ENCODE measurements at regions not wholly inside any gene's neighbourhood (a gene's known extent, or its start where the extent isn't known, plus 50 kb on each side); places are given as distances from the start of the nearest gene placed in this dataset.

GRCh38 chr9:99732715-99733114 lies 89.0 kb upstream of the NR4A3 start (continued):
- TF ChIP-seq REST (IDR thresholded peaks at IDR 0.05; ENCODE audit: low read depth, low read length), result no peak

- Histone ChIP-seq H3K4me1 (ENCODE audit: control insufficient read depth in 1 of 2, insufficient read depth in 2 of 2, low read depth in 1 of 2, low read length in 1 of 2) (no peaks in the 10 kb centered on the region; a peak in 1 of 4 replicates), H3K27ac (ENCODE audit: low read depth in 2 of 2, low read length in 1 of 2) (no peak overlapping the region), H3K9ac (no peak overlapping the region), H3K4me3 (ENCODE audit: low read depth in 2 of 2, low read length in 1 of 2) (no peak overlapping the region), H4K20me1 (ENCODE audit: insufficient read depth) (no peaks in the 10 kb centered on the region), H2AFZ (ENCODE audit: low read depth) (no peak overlapping the region), H3K36me3 (replicated peaks in 1 of 2; ENCODE audit: control insufficient read depth in 1 of 2, insufficient read depth in 2 of 2, low read length in 1 of 2) (no peaks in the 10 kb centered on the region), H3K9me2 (no peaks in the 10 kb centered on the region), H3F3A (replicated peaks; ENCODE audit: insufficient read depth) (no peaks in the 10 kb centered on the region), H3K27me3 (ENCODE audit: insufficient read depth) (no peaks in the 10 kb centered on the region), H3K79me2 (ENCODE audit: insufficient read depth) (no peaks in the 10 kb centered on the region), H3K4me2 (no peak overlapping the region), H3K9me3 (no peaks in the 10 kb centered on the region)
- POLR2A ChIA-PET, result no interaction called here
- no peak for TF ChIP-seq FOSL2 (IDR thresholded peaks at IDR 0.05; ENCODE audit: borderline replicate concordance, low read depth)
- no peak for TF ChIP-seq EZH2phosphoT487 (IDR thresholded peaks at IDR 0.05; ENCODE audit: borderline replicate concordance, low read depth)
- TF ChIP-seq EP300 (IDR thresholded peaks at IDR 0.05; ENCODE audit: borderline replicate concordance in 1 of 2, low read depth in 1 of 2, low read length in 1 of 2), result no peak
- TF ChIP-seq MAX (IDR thresholded peaks at IDR 0.05; ENCODE audit: low read depth), result no peak
- TF ChIP-seq SMC3 (IDR thresholded peaks at IDR 0.05; ENCODE audit: low read depth, low read length), result no peak
- no peak for TF ChIP-seq GATA2 (CRISPR knock-in tag; IDR thresholded peaks at IDR 0.05)
- TF ChIP-seq NRF1 (IDR thresholded peaks at IDR 0.05; ENCODE audit: low read depth, low read length), result no peak
- no peak for TF ChIP-seq JUND (IDR thresholded peaks at IDR 0.05)
- no peak for TF ChIP-seq RFX5 (IDR thresholded peaks at IDR 0.05; ENCODE audit: low read length)
- TF ChIP-seq TAF1 (IDR thresholded peaks at IDR 0.05; ENCODE audit: borderline replicate concordance, low read depth, low read length), result no peak
- no peak for TF ChIP-seq RXRA (IDR thresholded peaks at IDR 0.05; ENCODE audit: borderline replicate concordance, low read depth)
- no peak for TF ChIP-seq MXI1 (IDR thresholded peaks at IDR 0.05; ENCODE audit: low read depth, low read length)
- no peak for TF ChIP-seq POLR2AphosphoS5 (IDR thresholded peaks at IDR 0.05; ENCODE audit: low read depth, low read length)
- TF ChIP-seq USF1 (IDR thresholded peaks at IDR 0.05; ENCODE audit: borderline replicate concordance, low read depth), result no peak
- no peak for TF ChIP-seq REST (IDR thresholded peaks at IDR 0.05; ENCODE audit: low read depth, low read length)
- no peak for TF ChIP-seq ZBTB33 (IDR thresholded peaks at IDR 0.05; ENCODE audit: borderline replicate concordance, low read depth)
- TF ChIP-seq NFIC (IDR thresholded peaks at IDR 0.05; ENCODE audit: borderline replicate concordance), result no peak
- TF ChIP-seq TCF12 (IDR thresholded peaks at IDR 0.05), result no peak
- no peak for TF ChIP-seq RAD21 (IDR thresholded peaks at IDR 0.05; ENCODE audit: low read length)
- no peak for DNase-seq
- 46% methylated on average over 2 of the region's 2 CpGs for WGBS (ENCODE audit: low lambda C conversion rate)
- CTCF ChIA-PET, result no interaction called here
Observed at GRCh38 chr9:99735041-99735440, 86.6 kb upstream of the NR4A3 start.
